Right lobe of liver (tissue), 4 donors: ENCODE measurements at regions not wholly inside any gene's neighbourhood (a gene's known extent, or its start where the extent isn't known, plus 50 kb on each side); places are given as distances from the start of the nearest gene placed in this dataset.

ENCODE experiments used
- CTCF ChIP-seq, 4 donors: fragments of 200-600 bp in 3 of 4; fragments of 450-650 bp in 1 of 4; IDR thresholded peaks; one replicate each; pipeline versions ENCODE4 v1.5.1 to v1.8.0; 2016 to 2022; ENCODE audit warnings: antibody characterized with exemption in 4 of 4, mild to moderate bottlenecking in 2 of 4
- POLR2A ChIP-seq: fragments of 450-650 bp; IDR thresholded peaks from one replicate; pipeline ENCODE4 v1.6.1; 2017; ENCODE audit warnings: antibody characterized with exemption, mild to moderate bottlenecking
- donor health status: DM: no; HTN: no; CAD: no.
- donor health status: DM: no; HTN: no; CAD: no.
- donor health status: DM: no; HTN: yes; CAD: no.

- no peak for TF ChIP-seq CTCF (IDR thresholded peaks at IDR 0.05)
- no peak for TF ChIP-seq POLR2A
Observed at GRCh38 chr10:54947605-54948004, 146.6 kb upstream of the PCDH15 start.
